Activated T-helper 1 cell treated with Interleukin-2 at 50 U/mL for 16 hours (primary cell): ENCODE measurements at regions not wholly inside any gene's neighbourhood (a gene's known extent, or its start where the extent isn't known, plus 50 kb on each side); places are given as distances from the start of the nearest gene placed in this dataset.
"Not testable (repeated sequence)": the region's sequence is repeated elsewhere in the genome, so short reads cannot be mapped to it uniquely, and the experiment has no call there.

Experiments used
- DNase-seq: peaks from one replicate; pipeline ENCODE4 v3.0.0-alpha.2; 2020; ENCODE audit warnings: low read depth

DNA sequence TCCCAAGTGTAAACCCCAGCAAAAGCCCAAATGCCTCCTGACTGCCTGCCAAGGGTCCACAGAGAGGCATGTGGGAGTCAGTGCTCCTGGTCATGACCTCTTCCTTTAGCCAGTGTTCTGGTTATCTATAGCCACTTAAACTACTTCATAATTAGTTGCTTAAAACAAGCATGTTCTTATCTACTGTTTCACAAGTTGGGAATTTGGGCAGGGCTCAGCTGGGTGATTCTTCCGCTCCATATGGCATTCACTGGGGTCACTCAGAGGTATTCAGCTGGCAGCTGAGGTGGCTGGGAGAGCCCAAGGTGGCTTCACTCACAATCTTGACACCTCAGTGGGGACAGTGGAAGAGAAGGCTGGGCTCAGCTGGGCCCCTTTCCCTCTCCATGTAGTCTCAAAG is 184.0 kb upstream of the RGS6 start:
- DNase-seq, result no peak

DNA sequence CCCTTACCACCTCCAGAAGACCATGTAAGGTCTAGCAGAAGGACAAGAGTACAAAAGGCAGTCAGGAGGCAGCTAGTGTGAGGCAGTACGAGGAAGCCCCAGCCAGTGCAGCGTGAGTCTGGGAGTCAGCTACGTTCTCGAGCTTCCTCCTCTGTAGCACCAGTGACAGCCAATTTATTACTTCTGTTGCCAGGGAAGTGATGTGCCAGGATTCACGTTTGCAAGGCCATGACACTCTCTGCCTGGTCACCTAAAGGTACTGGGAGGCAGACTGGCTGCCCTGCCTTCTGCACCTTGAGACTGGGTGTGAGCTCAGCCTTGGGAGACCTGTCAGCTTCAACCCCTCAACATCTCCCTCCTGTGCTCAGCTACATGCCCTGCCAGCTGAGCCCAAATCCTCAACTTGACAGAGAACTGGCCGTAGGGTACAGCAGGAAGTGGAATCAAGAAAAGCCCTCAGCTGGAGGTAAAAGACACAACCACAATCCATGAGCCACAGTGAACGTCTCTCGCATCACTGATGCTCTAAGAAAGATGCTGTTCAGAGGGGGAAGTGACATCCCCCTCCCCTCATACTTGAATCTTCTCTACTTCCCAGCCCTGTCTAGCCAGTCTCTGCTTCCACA is 182.5 kb upstream of the RGS6 start:
- no peak for DNase-seq

DNA sequence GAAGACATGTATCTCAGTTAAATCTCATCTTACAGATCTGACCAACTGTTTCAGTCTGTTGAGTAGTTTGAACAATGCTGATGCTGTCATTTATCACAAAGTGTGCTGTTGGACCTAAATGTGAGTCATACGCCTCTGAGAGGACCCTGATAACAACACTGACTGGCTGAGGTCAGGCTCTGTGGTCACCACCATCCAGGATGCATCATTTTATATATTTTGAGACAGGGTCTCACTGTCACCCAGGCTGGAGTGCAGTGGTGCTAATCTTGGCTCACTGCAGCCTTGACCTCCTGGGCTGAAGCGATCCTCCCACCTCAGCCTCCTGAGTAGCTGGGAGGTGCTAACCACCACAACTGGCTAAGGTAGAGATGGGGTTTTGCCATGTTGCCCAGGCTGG is 181.0 kb upstream of the RGS6 start:
- no peak for DNase-seq

DNA sequence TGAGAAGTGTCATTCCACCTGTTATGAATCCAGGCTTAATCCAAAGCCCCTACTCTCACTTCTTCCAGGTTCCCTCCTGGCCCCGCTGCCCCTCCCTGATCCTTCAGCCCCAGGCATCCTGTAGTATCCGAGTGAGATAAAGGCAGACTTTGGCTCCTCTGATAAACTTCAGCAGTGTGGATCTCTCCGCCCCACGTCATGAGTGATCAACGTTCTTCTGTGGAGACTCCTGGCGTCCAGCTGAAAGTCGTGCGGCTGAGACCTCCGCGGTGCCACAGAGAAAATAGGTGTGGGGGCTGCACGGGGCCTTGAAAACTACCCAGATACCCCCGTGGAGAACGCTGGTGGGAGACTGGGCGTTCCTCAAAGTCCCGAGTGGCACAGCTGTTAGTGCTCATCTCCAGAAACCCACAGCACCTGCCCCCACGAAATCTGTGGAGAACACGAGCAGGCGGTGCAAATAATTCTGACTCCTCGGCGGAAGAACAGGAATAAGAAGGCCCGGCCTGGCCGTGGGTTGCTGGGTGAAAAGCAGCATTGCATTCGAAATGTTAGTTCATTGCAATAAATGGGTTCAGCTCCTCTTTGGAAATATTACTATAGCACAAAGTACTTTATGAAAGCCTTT is 180.0 kb upstream of the RGS6 start:
- DNase-seq, result no peak

DNA sequence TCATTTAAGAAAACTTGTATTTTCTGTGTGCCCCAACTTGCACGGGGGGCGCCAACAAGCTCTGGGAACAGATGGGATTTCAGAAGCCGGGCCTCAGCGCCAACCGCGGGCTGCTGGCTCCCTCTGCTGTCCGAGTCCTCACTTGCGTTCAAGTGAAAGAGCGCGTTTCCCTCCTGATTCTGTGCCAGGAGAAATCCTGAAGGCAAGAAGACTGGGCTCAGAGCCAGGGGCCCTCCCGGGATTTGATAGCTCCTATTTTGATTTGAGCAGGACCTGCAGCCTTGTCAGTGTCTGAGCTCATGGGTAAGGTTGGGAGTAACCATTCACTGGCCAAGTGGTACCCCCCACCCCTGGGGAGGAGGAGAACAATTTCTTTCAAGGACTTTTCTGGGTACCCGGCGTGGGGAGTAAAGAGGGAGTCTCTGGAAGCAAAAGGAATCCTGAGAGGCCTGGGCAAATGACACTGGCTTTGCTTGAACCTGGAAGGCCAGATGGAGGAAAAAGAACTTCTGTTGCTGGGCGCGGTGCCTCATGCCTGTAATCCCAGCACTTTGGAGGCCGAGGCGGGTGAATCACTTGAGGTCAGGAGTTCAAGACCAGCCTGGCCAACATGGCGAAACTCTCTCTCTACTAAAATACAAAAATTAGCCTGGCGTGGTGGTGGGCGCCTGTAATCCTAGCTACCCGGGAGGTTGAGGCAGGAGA is 179.0 kb upstream of the RGS6 start:
- peak; percentile 44 for DNase-seq

DNA sequence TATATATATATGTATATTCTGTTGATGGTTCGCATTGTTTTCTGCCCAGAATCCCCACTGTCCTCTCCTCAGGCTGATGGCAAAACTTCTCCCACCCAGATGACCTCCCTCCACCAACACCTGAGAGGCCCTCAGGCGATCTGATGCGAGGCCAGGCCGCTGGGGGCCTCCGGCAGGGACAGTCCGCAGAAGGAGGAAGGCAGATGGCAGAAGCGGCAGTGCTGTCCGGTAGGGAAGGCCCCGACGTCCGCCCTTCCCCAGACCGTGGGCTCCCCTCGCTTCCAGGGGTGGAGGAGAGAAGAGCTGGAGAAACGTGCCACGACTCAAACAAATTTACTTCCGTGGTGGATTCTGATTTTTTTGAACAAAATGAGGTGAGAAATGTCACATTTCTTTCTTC is 178.3 kb upstream of the RGS6 start:
- DNase-seq, result no peak

DNA sequence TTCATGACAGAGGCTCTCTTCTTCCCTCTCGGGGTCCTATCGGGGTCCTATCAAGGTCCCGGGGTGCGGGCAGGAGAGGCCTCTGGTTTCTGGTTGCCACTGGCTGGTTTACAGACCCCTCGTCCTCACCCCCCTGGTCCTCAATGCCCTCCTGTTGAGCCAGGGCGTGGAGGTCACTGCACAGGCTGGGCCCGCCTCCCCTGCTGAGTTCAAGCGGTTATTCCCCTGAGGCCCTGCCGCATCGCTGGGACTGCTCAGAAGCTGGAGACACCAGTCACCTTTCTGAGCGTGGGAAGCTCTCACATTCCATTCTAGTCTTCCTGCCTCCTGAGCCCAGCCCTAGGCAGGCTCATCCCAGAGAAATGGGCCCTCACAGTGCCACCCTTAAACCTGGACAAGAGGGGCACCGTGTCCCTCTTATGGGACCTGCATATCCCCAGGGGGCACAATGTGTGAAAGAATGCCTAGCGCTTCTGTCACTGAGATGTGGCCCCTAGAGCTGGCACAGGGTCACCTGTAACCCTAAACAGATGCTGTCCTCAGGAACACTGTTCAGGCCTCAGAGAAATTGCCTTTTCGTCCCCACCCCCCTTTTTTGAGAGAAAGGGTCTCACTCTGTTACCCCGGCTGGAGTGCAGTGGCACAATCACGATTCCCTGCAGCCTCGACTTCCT is 177.7 kb upstream of the RGS6 start:
- no peak for DNase-seq

DNA sequence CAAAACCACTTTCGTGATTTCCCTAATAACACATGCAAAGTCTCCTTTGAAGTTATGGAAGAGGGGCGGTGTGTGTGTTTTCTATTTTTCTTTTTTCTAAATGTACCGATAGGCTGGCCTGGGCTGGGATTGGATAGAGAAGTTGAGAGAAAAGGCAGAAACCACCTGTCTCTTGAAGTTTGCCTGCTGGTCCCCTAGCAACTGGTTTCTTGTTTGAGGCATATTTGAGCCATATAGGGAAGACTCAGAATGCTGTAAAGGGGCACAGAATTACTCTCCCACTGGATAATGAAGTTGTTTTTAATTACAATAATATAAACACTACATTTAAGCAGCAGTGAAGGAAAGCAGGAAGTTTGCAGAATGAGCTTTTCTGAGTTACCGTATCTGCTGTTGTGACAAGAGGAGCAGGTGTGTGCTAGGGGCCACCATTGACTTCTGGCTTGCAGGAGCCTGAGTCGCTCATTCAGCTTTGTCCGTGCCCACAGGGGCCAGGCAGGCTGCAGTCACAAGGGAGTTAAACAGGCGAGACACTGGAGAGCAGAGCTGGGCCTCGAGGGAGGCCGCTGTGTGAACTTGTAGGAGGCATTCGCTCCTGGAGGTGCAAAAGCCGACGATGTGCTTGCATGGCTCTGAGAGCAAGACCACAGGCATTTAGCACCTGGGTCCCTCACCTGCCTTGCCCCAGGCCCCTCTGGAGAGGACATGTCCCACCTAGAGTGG is 173.8 kb upstream of the RGS6 start:
- DNase-seq, result no peak

DNA sequence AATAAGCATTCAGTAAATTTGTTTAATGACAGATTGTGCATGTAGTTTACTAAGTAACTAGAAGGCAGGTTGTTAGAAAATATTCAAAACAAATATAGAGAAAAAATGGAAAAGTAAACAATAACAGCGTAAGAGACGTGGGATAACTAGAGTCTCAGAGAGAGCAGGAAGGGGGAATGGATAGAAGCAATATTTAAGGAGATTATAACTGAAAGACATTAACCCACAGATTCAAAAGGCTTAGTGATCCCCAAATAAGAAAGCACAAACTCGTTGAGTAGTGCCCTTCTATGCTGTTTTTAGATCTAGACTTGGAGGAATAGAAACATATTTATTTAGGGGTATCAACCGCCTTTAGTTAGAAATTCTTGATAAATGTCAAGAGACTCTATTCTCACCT is 169.7 kb upstream of the RGS6 start:
- DNase-seq, result no peak

DNA sequence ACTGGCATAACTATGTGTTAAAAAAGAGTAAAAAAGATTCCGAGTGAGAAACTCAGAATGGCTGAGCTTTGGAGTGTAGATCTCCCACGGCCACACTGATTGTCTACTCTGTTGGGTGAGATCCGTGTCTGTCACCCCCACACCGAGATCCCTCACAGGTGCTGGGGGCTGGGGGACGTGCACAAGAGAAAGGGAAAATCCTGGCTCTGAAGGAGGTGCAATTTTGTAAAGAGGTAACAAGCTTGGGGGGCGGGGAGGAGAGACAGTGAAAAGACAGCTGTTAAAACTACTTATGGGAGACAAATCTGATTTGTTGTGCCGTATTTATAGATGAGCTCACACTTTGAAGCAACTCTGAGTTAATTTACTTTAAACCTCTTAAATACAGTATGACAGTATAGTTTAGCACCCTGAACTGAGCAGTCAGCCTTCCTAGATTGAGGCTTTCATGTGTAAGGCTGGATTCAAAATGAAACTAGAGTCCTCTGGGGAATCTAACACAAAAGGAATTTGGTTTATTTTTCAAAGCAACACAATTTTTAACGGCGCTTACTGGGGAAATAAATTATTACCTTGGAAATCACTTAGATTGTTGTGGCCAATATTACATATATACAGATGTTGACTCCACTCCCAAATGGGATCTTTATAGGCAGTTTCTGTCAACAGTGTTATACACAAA is 167.4 kb upstream of the RGS6 start:
- no peak for DNase-seq

DNA sequence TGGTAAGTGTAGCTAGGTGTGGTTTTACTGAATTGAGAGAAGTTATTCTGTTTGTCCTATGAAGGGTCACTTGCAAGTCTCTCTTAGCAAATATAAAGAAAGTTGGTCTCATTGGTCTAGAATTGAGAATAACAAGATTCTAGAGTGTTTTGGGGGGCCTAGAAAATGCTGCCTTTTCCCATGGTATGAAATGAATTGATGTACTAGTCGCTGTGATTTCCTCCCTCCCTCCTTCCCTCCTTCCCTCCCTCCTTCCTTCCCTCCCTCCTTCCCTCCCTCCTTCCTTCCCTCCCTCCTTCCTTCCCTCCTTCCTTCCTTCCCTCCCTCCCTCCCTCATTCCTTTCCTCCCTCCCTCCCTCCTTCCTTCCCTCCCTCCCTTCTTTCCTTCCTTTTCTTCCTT is 166.7 kb upstream of the RGS6 start:
- DNase-seq, result no peak

DNA sequence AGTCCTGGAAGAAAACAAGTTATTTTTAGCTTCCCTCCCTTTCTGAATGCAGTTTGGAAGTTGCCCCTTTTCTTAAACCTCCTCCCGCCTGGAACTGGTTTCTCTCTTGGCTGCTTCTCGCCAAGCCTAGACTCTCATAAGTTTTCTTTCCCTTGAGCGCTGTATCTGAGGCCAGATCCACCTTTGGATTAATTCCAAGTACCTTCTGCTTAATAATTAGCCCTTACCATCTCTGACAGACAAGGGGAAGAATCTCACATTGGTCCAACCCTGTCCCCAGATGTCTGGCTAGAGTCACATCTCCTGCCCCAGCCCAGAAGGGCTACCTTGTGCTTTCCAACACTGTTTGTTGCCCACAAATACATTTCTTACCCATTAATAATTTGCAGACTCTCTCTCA is 161.8 kb upstream of the RGS6 start:
- no peak for DNase-seq

DNA sequence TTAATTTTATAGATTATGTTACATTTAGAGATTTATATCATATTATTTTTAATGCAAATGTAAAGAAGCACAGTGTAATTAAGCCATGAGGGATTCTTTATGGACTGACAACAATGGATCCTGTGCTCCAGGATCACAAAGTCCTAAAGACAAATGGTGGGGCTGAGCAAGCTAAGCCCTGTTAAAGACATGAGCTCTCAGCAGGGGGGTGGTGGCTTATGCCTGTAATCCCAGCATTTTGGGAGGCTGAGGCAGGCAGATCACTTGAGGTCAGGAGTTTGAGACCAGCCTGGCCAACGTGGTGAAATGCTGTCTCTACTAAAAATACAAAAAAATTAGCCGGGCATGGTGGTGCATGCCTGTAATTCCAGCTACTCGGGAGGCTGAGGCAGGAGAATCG is 160.8 kb upstream of the RGS6 start:
- DNase-seq, result not testable (repeated sequence)

DNA sequence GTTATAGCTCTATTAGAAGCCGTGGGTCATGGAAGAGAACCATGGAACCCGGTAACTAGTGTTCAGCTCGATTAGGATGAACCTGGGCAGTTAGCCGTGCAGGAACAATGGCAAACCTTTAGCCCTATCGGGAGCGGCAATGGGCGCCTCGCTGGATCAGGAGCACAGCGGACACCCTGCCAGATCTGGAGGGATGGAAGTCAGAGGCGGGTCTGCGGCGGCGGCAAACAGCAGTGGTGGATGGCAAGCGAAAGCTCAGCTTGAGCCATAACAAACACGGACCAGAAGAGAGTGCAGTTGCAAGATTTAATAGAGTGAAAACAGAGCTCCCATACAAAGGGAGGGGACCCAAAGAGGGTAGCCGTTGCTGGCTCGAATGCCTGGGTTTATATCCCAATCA is 160.2 kb upstream of the RGS6 start:
- DNase-seq, result not testable (repeated sequence)

DNA sequence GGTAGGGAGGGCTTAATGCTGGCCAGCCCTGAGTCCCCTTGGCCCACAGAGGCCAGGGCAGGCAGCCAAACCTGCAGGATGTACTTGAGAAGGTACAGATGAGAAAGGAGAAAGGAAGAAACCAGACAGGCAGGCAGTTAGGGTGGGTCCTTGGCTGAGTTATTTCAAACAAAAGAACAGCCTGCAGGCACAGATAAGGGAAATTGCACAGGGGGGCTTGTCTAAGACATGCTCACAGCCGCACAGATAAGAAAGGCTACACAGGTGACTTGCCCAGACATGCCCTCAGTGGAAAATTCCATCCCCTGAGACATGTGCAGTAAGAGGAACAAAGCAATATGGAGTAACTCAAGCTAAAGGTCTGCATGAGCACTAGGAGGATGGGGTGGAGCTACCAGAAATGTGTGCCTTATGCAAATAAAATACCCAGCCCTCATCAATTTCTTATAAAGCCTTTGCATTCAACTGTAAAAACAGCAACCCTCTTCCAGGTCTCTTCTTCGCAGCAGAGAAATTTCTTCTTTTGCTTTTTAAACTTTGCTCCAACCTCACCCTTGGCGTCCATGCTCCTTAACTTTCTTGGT is 158.2 kb upstream of the RGS6 start:
- DNase-seq, result no peak

DNA sequence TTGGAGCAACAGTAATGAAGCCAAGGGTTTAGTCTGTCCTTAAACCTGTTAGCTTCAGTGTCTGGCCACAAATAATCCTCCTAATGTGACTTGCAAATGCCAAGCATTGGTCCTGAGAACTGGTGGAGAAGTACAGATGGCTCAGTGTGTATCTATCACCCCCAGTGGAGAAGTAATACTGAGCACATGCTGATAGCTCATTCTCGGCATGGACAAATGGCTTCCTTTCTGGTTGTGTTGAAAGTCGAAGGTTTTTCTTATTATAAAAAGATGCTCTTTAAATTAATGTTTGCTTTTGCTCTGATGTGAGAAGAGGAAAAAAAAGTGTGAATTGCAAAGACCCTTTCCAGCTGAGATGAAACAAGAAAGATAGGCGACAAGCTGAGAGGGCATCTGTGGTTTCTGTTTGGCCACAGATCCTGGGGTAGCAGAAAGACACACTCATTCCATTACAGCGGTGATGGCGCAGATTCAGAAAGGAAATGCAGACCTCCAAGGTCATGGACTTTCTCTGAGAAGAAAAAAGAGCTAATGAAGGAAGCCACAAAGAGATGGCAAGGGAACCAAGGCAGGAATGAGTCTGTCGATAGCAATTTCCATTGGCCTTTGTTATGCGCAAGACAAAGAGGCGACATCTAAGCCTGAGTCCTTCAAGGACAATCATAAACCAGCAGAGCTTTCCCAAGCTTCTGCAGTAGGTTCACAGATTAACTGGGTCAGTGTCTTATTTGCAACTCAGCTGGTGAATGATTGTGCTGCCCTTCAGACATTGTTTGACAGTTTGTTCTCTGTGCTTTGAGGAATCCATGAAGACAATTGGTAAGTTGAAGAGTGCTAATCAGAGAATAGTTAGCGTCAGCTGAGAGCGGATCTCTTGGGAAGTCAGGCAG is 155.5 kb upstream of the RGS6 start:
- no peak for DNase-seq

DNA sequence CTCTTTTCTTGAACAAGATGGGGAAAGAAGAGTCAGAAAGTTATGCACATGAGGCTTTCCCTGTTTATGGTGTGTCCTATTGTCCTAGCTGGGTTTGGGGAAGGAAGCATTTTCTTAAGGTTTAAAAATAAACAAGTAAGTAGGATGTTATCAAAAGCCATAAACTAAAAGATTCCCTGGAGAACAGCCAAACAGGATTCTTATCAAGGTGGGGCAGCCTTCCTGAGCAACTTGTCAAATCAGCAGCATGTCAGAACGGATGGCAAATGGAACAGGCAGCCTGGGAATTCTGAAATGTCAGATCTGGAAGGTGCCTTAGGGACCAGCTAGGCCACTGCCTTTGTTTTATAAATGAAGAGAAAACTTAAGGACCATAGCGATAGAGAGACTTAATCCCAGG is 152.2 kb upstream of the RGS6 start:
- DNase-seq, result no peak

DNA sequence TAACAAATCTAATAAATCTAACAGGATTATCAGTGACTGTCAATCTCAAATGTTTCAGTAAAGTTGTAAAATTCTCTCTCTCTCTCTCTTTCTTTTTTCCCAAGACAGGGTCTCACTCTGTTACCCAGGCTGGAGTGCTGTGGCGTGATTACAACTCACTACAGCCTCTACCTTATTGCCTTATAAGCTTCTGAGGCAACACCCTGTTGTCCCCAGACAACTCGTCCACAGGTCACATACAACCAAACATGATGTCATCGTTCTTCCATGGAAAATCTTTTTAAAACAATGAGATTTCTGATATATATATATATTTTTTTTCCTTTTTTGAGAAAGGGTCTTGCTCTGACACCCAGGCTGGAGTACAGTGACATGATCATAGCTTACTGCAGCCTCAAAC is 151.4 kb upstream of the RGS6 start:
- DNase-seq, result no peak

DNA sequence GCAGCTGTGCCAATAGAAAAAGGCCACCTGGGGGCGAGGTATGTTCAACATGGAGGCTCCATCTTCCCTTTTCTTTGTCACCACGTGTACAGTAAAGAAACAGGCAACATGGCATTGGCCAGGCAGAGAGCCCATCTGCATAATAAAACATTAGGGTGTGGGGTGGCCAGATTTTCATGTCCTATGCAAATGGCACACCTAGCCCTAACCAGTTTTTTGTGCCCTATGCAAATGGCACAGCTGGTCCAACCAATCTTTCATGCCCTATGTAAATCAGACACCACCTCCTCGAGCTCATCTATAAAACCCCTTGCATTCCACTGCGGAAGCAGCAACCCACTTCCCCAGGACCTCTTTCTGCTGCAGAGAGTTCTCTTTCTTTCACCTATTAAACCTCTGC is 149.1 kb upstream of the RGS6 start:
- DNase-seq, result no peak

DNA sequence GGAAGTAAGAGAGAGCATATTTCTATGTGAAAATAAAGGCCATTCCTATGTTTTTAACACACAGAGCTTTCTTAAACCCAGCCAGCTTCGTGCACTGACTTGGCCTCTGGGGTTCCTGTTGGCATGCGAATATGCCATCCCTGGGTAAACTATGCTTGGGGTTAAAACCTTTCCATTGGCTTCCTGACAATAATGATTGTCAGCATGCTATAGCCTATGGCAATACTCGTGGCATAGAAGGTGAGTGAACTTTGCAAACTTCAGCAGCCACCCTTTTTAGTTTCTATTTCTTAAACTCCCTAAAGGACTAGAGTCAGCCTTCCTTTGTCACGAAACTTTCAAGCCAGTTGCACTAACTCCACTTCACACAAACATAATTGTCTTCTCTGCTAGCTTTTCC is 148.4 kb upstream of the RGS6 start:
- DNase-seq, result no peak

DNA sequence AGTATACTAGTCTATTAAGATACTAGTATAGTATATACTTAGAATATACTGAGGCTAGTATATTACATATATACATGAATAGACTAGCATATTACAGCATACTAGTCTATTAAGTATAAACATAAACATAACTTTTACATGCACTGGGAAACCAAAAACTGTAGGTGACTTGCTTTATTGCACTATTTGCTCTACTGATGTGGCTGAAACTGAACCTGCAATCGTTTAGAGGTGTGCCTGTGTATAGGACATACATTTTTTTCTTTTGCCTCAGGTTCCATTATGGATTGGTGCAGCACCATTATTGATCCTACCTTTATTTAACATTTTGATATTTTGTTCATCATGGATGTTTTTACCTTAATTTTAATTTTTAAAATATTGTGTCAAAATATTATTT is 143.2 kb upstream of the RGS6 start:
- DNase-seq, result no peak
